SK-N-SH (cell line): ENCODE measurements at regions not wholly inside any gene's neighbourhood (a gene's known extent, or its start where the extent isn't known, plus 50 kb on each side); places are given as distances from the start of the nearest gene placed in this dataset.

Experiments
- CTCF ChIA-PET: fragments of 300-600, 350-600 bp; formaldehyde crosslinking; extraction: SDS; loops from one replicate; lab custom pipeline; 2021; lab: Yijun Ruan, JAX
- POLR2A ChIA-PET: fragments of 350-600 bp; sonication (Branson Sonifier 250); formaldehyde crosslinking; extraction: SDS; loops from one replicate; lab custom pipeline; 2020; ENCODE audit warnings: antibody characterized with exemption, inconsistent platforms; lab: Yijun Ruan, JAX
- DNase-seq: peaks from one replicate; pipeline ENCODE4 v3.0.0; 2012
- H2AFZ ChIP-seq: fragments of 200-600 bp; sonication (generic); 2 replicates; pipeline ENCODE4 v1.8.1; 2016; ENCODE audit warnings: antibody characterized with exemption, mild to moderate bottlenecking, low read depth
- H3F3A ChIP-seq: fragments of 200-600 bp; sonication (generic); replicated peaks from 2 replicates; pipeline ENCODE3; 2016; ENCODE audit warnings: antibody characterized with exemption, mild to moderate bottlenecking; ENCODE audit not compliant: insufficient read depth
- H3K27ac ChIP-seq, 2 experiments: fragments of 200-500 bp in 1 of 2; fragments of 200-600 bp in 1 of 2; sonication (Bioruptor generic) in 1 of 2; sonication (generic), shearing (Covaris generic) in 1 of 2; 2 replicates each; pipeline versions ENCODE4 v1.5.1 to v1.6.1; 2014 to 2016; ENCODE audit warnings: low read depth in 2 of 2, inconsistent platforms in 1 of 2, low read length in 1 of 2, mild to moderate bottlenecking in 1 of 2, mixed read lengths in 1 of 2
- H3K27me3 ChIP-seq: fragments of 200-600 bp; sonication (generic), shearing (Covaris generic); 2 replicates; pipeline ENCODE4 v1.6.1; 2016; ENCODE audit warnings: mixed run types; ENCODE audit not compliant: insufficient read depth
- H3K36me3 ChIP-seq, 2 experiments: fragments of 200-500 bp in 1 of 2; fragments of 200-600 bp in 1 of 2; sonication (Bioruptor generic) in 1 of 2; sonication (generic) in 1 of 2; replicated peaks in 1 of 2; 2 replicates each; pipeline versions ENCODE3 to v1.5.1; 2014 to 2016; ENCODE audit warnings: low read length in 1 of 2, mild to moderate bottlenecking in 1 of 2; ENCODE audit not compliant: insufficient read depth in 2 of 2, control insufficient read depth in 1 of 2
- H3K4me1 ChIP-seq, 2 experiments: fragments of 200-500 bp in 1 of 2; fragments of 200-600 bp in 1 of 2; sonication (Bioruptor generic) in 1 of 2; sonication (generic), shearing (Covaris generic) in 1 of 2; 2 replicates each; pipeline versions ENCODE4 v1.5.1 to v1.6.1; 2014 to 2016; ENCODE audit warnings: low read depth in 1 of 2, low read length in 1 of 2, mixed run types in 1 of 2; ENCODE audit not compliant: insufficient read depth in 2 of 2, control insufficient read depth in 1 of 2
- H3K4me2 ChIP-seq: fragments of 200-600 bp; sonication (generic), shearing (Covaris generic); 2 replicates; pipeline ENCODE4 v1.6.1; 2017; ENCODE audit warnings: mixed run types
- H3K4me3 ChIP-seq, 2 experiments: fragments of 200-500 bp in 1 of 2; fragments of 200-600 bp in 1 of 2; sonication (Bioruptor generic) in 1 of 2; sonication (generic), shearing (Covaris generic) in 1 of 2; 2 replicates each; pipeline versions ENCODE4 v1.5.1 to v1.8.1; 2014 to 2016; ENCODE audit warnings: low read depth in 2 of 2, inconsistent platforms in 1 of 2, low read length in 1 of 2, mild to moderate bottlenecking in 1 of 2, mixed read lengths in 1 of 2, moderate library complexity in 1 of 2
- H3K79me2 ChIP-seq: fragments of 200-600 bp; sonication (generic); 2 replicates; pipeline ENCODE4 v1.8.1; 2017; ENCODE audit warnings: mild to moderate bottlenecking; ENCODE audit not compliant: insufficient read depth
- H3K9ac ChIP-seq: fragments of 200-600 bp; sonication (generic); 2 replicates; pipeline ENCODE4 v1.6.1; 2017; ENCODE audit warnings: mixed run types
- H3K9me2 ChIP-seq: fragments of 200-600 bp; sonication (generic); 2 replicates; pipeline ENCODE4 v1.6.1; 2017; ENCODE audit warnings: mixed run types
- H3K9me3 ChIP-seq: fragments of 200-600 bp; sonication (generic); 2 replicates; pipeline ENCODE4 v1.6.1; 2017; ENCODE audit warnings: mixed run types, mild to moderate bottlenecking, moderate library complexity
- H4K20me1 ChIP-seq: fragments of 200-600 bp; sonication (generic); 2 replicates; pipeline ENCODE4 v1.6.1; 2017; ENCODE audit warnings: mild to moderate bottlenecking, mixed run types; ENCODE audit not compliant: insufficient read depth
- CHD2 ChIP-seq: fragments of 150-350 bp; IDR thresholded peaks from 2 replicates; pipeline ENCODE4 v1.6.1; 2018; ENCODE audit warnings: low read length; ENCODE audit not compliant: partially characterized antibody
- ELF1 ChIP-seq: IDR thresholded peaks from 2 replicates; pipeline ENCODE4 v1.4.0; 2012
- EP300 ChIP-seq, 2 experiments: IDR thresholded peaks; 2 replicates each; pipeline versions ENCODE4 v1.4.0 to v1.6.1; 2012; ENCODE audit warnings: borderline replicate concordance in 1 of 2, low read depth in 1 of 2, low read length in 1 of 2
- EZH2phosphoT487 ChIP-seq: fragments of 200-600 bp; sonication (generic); IDR thresholded peaks from 2 replicates; pipeline ENCODE4 v1.6.1; 2017; ENCODE audit warnings: low read depth, mixed run types, mild to moderate bottlenecking, antibody characterized with exemption, moderate library complexity, borderline replicate concordance
- FOSL2 ChIP-seq: IDR thresholded peaks from 2 replicates; pipeline ENCODE4 v1.4.0; 2012; ENCODE audit warnings: low read depth, mild to moderate bottlenecking, moderate library complexity, borderline replicate concordance
- GATA2 ChIP-seq: sonication (generic); formaldehyde crosslinking; IDR thresholded peaks from 2 replicates; pipeline ENCODE4 v1.5.0; 2020; ENCODE audit warnings: mild to moderate bottlenecking, missing genetic modification reagents
- RFX5 ChIP-seq: IDR thresholded peaks from 2 replicates; pipeline ENCODE4 v1.6.1; 2012; ENCODE audit warnings: mild to moderate bottlenecking, improper control_type of control experiment, low read length
- WGBS: methylation state at CpG from one replicate; pipeline ENCODE4 v1.1.6; 2017; ENCODE audit warnings: low lambda C conversion rate; 5-methylcytosine and 5-hydroxymethylcytosine counted together
- TF ChIP-seq, protein P1 (sequence below): IDR thresholded peaks from 2 replicates; pipeline ENCODE4; 2012
- TF ChIP-seq, protein P2 (sequence below): IDR thresholded peaks from 2 replicates; pipeline ENCODE4 v1.4.0; 2012; ENCODE audit warnings: low read depth
- TF ChIP-seq, protein P3 (sequence below): IDR thresholded peaks from 2 replicates; pipeline ENCODE4 v1.4.0; 2012; ENCODE audit warnings: low read depth, borderline replicate concordance

DNA sequence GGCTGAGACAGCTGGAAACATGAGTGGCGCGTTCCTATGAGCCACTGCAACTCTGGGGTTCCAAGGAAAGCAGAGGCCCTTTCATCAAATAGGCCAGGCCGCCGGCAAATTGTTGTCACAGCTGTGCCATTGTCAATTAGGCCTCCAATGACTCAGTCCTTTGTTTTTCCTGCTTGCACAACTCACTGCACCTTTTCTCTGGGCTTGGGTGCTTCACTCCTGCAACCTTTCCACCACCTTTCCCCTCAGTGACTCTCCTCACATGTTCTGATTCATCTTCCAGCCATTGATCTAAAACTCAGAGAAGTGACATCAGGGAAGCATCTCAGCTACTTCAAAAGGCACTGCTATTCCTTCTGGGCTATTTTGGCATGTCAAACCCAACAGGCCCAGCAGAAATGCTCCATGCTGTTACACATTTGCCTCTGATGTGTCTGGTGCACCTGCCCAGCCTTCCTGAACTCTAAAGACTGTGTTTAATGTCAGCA is 653.7 kb downstream of the NR2F1-AS1 start:
- Histone ChIP-seq H3K4me3 (no peak overlapping the region), H3K36me3 (no peaks in the 10 kb centered on the region), H3K9me2 (no peaks in the 10 kb centered on the region), H2AFZ (no peak overlapping the region), H3K27ac (no peak overlapping the region), H3K9me3 (no peaks in the 10 kb centered on the region), H3K27me3 (no peaks in the 10 kb centered on the region), H4K20me1 (no peaks in the 10 kb centered on the region), H3K9ac (no peak overlapping the region), H3K79me2 (no peaks in the 10 kb centered on the region), H3K4me2 (no peak overlapping the region), H3K4me1 (no peaks in the 10 kb centered on the region; a peak in 1 of 4 replicates), H3F3A (no peaks in the 10 kb centered on the region)
- POLR2A ChIA-PET, result no interaction called here
- CTCF ChIA-PET, result interaction anchor here (1.5 to 1.6 kb wide), 2 partner anchors 11 to 18 kb away, joined by 3 to 5 read pairs; no protein-coding TSS in a partner anchor
- no peak for DNase-seq
- TF ChIP-seq GATA2 (no peak), EZH2phosphoT487 (no peak), EP300 (IDR thresholded peaks at IDR 0.05; ENCODE audit: borderline replicate concordance in 1 of 2, low read depth in 1 of 2, low read length in 1 of 2) (no peak), FOSL2 (no peak), CHD2 (no peak), ELF1 (no peak)
- TF ChIP-seq, protein P1, sequence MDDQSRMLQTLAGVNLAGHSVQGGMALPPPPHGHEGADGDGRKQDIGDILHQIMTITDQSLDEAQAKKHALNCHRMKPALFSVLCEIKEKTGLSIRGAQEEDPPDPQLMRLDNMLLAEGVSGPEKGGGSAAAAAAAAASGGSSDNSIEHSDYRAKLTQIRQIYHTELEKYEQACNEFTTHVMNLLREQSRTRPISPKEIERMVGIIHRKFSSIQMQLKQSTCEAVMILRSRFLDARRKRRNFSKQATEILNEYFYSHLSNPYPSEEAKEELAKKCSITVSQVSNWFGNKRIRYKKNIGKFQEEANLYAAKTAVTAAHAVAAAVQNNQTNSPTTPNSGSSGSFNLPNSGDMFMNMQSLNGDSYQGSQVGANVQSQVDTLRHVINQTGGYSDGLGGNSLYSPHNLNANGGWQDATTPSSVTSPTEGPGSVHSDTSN, result no peak
- TF ChIP-seq, protein P2, sequence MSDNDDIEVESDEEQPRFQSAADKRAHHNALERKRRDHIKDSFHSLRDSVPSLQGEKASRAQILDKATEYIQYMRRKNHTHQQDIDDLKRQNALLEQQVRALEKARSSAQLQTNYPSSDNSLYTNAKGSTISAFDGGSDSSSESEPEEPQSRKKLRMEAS, result no peak
- TF ChIP-seq, protein P3, sequence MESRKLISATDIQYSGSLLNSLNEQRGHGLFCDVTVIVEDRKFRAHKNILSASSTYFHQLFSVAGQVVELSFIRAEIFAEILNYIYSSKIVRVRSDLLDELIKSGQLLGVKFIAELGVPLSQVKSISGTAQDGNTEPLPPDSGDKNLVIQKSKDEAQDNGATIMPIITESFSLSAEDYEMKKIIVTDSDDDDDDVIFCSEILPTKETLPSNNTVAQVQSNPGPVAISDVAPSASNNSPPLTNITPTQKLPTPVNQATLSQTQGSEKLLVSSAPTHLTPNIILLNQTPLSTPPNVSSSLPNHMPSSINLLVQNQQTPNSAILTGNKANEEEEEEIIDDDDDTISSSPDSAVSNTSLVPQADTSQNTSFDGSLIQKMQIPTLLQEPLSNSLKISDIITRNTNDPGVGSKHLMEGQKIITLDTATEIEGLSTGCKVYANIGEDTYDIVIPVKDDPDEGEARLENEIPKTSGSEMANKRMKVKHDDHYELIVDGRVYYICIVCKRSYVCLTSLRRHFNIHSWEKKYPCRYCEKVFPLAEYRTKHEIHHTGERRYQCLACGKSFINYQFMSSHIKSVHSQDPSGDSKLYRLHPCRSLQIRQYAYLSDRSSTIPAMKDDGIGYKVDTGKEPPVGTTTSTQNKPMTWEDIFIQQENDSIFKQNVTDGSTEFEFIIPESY, result no peak
- WGBS, result 94% methylated on average over 4 of the region's 4 CpGs

DNA sequence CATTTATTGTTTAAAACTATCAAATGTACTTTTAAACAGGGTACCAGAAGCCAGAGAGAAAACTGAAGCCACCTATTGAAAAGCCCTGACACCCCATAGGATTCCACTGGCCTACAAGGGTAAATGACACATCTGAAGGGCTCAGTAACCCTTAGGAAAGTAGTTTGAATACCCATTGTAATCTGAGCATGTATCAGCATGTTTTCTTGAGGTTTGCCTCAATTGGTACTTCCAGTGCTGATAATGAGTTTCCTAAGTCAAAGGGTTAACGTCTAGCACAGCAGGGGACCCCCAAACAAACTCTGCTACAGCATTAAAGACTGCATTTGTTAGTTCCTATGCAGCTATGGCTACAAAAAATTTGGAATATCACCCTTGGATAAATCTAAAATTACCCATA is 657.1 kb downstream of the NR2F1-AS1 start:
- no peak for DNase-seq
- Histone ChIP-seq H3K27me3 (no peaks in the 10 kb centered on the region), H2AFZ (no peak overlapping the region), H3K4me1 (no peaks in the 10 kb centered on the region; a peak in 1 of 4 replicates), H3K27ac (no peak overlapping the region), H3K4me3 (no peak overlapping the region), H3K79me2 (no peaks in the 10 kb centered on the region), H3K9ac (no peak overlapping the region), H3K4me2 (no peak overlapping the region), H3K36me3 (no peaks in the 10 kb centered on the region), H3K9me3 (no peaks in the 10 kb centered on the region), H3F3A (no peaks in the 10 kb centered on the region), H3K9me2 (no peaks in the 10 kb centered on the region), H4K20me1 (no peaks in the 10 kb centered on the region)
- ChIA-PET POLR2A (no interaction called here), CTCF (interaction anchor here (1.2 to 1.6 kb wide), 2 partner anchors 10 to 14 kb away, joined by 4 to 6 read pairs; no protein-coding TSS in a partner anchor)
- TF ChIP-seq RFX5, result no peak
- 46% methylated on average over 1 of the region's 1 CpG for WGBS
